AG04449 (cell line): ENCODE measurements at regions not wholly inside any gene's neighbourhood (a gene's known extent, or its start where the extent isn't known, plus 50 kb on each side); places are given as distances from the start of the nearest gene placed in this dataset.

ENCODE experiments used
- CTCF ChIA-PET: fragments of 350-600 bp; formaldehyde crosslinking; extraction: SDS; loops from one replicate; lab custom pipeline; 2021; ENCODE audit warnings: antibody characterized with exemption; lab: Yijun Ruan, JAX
- POLR2A ChIA-PET: fragments of 400-600, 350-600 bp; formaldehyde crosslinking; extraction: SDS; loops from one replicate; lab custom pipeline; 2020; ENCODE audit warnings: antibody characterized with exemption, inconsistent platforms; lab: Yijun Ruan, JAX
- DNase-seq: peaks from one replicate; pipeline ENCODE4 v3.0.0-alpha.2; 2010; ENCODE audit warnings: low read depth, low spot score
- H3K4me3 ChIP-seq: 2 replicates; pipeline ENCODE4 v1.5.1; 2011; ENCODE audit warnings: low read depth, mild to moderate bottlenecking, control low read depth, low read length
- TF ChIP-seq, protein P1 (sequence below): IDR thresholded peaks from one replicate; pipeline ENCODE4 v1.5.1; 2011; ENCODE audit warnings: mild to moderate bottlenecking, moderate library complexity, low read length, control low read depth, inconsistent platforms; ENCODE audit not compliant: insufficient read depth; ENCODE audit errors: missing control alignments

- ChIA-PET POLR2A (interaction anchor here (0.5 kb wide), 1 partner anchor 26 kb away, joined by 3 read pairs; no protein-coding TSS in a partner anchor), CTCF (no interaction called here)
- no peak overlapping the region for H3K4me3 ChIP-seq
- no peak for DNase-seq
- TF ChIP-seq, protein P1, sequence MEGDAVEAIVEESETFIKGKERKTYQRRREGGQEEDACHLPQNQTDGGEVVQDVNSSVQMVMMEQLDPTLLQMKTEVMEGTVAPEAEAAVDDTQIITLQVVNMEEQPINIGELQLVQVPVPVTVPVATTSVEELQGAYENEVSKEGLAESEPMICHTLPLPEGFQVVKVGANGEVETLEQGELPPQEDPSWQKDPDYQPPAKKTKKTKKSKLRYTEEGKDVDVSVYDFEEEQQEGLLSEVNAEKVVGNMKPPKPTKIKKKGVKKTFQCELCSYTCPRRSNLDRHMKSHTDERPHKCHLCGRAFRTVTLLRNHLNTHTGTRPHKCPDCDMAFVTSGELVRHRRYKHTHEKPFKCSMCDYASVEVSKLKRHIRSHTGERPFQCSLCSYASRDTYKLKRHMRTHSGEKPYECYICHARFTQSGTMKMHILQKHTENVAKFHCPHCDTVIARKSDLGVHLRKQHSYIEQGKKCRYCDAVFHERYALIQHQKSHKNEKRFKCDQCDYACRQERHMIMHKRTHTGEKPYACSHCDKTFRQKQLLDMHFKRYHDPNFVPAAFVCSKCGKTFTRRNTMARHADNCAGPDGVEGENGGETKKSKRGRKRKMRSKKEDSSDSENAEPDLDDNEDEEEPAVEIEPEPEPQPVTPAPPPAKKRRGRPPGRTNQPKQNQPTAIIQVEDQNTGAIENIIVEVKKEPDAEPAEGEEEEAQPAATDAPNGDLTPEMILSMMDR: no peak
Observed at GRCh38 chr4:56240554-56241174, 146.6 kb downstream of the AASDH start.

DNA sequence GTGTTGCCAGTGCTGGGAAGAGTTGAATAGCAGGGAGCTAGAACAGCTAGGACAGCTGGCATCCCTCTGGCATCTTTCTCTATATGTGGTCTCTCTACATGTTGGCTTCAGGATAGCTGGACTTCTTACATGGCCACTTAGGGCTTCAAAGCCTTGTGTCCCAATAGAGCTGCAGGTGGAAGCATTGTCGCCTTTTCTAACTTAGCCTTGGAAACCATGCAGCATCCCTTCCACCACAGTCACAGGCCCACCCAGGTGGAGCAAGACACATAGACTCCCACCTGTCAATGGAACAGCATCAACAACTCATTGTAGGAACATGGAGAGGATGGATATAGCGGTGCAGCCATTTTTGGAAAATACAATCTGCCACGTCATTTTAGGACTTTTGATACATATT lies 149.0 kb downstream of the AASDH start:
- TF ChIP-seq, protein P1: no peak
- ChIA-PET POLR2A (no interaction called here), CTCF (no interaction called here)
- DNase-seq: no peak
- H3K4me3 ChIP-seq: no peak overlapping the region

DNA sequence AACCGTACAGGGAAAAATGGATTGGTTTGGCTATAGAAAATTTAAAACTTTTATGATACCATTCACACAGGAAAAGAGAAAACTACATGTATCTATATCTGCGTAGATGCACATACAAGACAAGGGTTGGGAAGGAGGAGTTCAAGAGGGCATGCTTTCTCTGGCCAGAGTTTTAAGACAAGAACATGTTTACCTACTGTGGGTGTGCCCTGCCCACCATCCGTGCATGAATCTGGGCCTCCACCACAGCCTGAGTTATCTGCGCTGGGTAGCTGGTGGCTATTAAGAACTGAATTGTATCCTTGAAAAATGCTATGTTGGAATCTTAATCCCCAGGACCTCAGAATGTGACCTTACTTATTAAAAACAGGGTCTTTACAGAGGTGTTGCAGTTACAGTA lies 151.6 kb downstream of the AASDH start:
- no peak overlapping the region for H3K4me3 ChIP-seq
- CTCF ChIA-PET: no interaction called here
- DNase-seq: no peak
- TF ChIP-seq, protein P1: no peak
- POLR2A ChIA-PET: no interaction called here

DNA sequence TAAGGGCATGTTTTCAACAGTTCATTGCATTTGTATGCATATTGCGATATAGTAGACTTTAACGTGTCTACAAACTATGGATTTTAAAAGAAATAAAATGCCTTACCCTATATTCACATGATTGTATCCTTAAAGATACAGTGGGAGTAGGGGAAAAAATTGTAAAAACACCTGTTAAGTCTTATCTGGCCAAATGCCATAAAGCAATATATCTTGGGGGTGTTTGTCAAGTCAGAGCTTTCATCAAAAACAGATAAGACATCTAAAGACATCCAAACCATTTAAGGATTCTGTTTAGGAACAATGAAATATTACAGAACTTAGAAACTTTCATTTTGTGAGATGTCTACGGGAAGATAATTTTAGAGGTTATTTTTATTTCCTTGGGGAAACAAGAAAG lies 152.3 kb downstream of the AASDH start:
- POLR2A ChIA-PET: no interaction called here
- no peak overlapping the region for H3K4me3 ChIP-seq
- TF ChIP-seq, protein P1: no peak
- CTCF ChIA-PET: no interaction called here
- no peak for DNase-seq

GRCh38 chr4:56234098-56234497 lies 153.2 kb downstream of the AASDH start:
- H3K4me3 ChIP-seq: no peak overlapping the region
- no peak for DNase-seq
- ChIA-PET POLR2A (no interaction called here), CTCF (no interaction called here)
- TF ChIP-seq, protein P1: no peak

GRCh38 chr4:56231410-56231809 lies 155.9 kb downstream of the AASDH start:
- ChIA-PET POLR2A (no interaction called here), CTCF (no interaction called here)
- no peak overlapping the region for H3K4me3 ChIP-seq
- DNase-seq: no peak
- TF ChIP-seq, protein P1: no peak
